NCI-H82 (cell line): ENCODE measurements at regions not wholly inside any gene's neighbourhood (a gene's known extent, or its start where the extent isn't known, plus 50 kb on each side); places are given as distances from the start of the nearest gene placed in this dataset.
"Not testable (repeated sequence)": the region's sequence is repeated elsewhere in the genome, so short reads cannot be mapped to it uniquely, and the experiment has no call there.

Experiments used
- DNase-seq: peaks from one replicate; lab custom pipeline; 2025; lab: John Stamatoyannopoulos, UW

GRCh38 chr18:22816266-22817176, 116.6 kb upstream of the RBBP8 start:
- peak; percentile 61 for DNase-seq

- DNase-seq = peak; percentile 10
These were observed 115.3 kb upstream of the RBBP8 start for GRCh38 chr18:22817844-22818243.

- no peak for DNase-seq
These were observed 111.1 kb upstream of the RBBP8 start for GRCh38 chr18:22822024-22822423.

DNA sequence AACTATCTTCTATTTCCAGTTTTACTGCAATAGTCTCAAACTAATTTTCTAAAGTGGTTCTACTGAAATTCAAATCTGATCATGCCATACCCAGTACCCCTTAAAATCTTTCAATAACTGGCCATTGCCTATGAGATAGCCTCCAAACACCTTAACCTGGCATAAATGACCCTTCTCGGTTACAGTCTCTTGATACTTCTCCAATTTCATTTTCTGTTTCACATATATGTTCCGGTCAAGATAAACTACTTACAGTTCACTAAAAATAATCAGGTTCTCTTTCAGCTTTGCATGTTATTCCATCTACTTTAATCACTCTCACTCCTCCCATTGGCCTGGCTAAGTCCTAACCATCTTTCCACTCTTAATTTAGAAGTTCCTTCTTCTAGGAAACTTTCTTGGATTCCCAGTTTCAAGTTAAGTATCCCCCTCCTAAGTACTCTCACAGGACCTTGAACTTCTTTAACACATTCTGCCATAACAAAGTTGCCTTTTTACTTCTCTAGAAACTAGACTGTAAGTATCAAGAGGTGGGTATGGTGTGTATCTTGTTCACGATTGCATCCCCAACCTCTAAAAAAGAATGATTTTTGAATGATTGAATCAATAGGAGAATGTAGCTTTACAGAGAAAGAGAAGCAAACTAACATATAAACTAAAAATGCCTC, 110.2 kb upstream of the RBBP8 start:
- DNase-seq = no peak

GRCh38 chr18:22826726-22827125, 106.4 kb upstream of the RBBP8 start:
- no peak for DNase-seq

GRCh38 chr18:22827216-22827615, 105.9 kb upstream of the RBBP8 start:
- no peak for DNase-seq

DNA sequence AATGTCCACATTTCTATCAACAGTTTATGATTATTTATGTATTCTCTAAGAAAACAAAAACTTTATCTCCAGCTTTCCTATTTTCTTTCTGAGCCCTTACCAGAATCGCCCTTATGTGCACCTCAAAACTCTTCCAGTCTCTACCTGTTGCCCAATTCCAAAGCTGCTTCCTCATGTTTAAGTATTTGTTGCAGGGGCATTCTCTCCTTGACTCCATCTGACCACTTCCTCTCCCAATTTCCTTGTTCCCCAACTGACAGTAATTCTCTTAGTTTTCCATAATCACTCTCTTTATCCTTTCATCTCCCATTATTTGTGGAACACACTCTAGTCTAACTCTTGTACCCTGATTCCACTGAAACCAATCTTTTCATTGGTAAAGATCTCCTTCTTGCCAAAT, 105.4 kb upstream of the RBBP8 start:
- no peak for DNase-seq

- no peak for DNase-seq
These were observed 105.0 kb upstream of the RBBP8 start for GRCh38 chr18:22828171-22828570.

DNA sequence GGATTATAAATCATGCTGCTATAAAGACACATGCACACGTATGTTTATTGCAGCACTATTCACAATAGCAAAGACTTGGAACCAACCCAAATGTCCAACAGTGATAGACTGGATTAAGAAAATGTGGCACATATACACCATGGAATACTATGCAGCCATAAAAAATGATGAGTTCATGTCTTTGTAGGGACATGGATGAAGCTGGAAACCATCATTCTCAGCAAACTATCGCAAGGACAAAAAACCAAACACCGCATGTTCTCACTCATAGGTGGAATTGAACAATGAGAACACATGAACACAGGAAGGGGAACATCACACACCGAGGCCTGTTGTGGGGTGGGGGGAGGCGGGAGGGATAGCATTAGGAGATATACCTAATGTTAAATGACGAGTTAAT, 104.5 kb upstream of the RBBP8 start:
- not testable (repeated sequence) for DNase-seq

DNA sequence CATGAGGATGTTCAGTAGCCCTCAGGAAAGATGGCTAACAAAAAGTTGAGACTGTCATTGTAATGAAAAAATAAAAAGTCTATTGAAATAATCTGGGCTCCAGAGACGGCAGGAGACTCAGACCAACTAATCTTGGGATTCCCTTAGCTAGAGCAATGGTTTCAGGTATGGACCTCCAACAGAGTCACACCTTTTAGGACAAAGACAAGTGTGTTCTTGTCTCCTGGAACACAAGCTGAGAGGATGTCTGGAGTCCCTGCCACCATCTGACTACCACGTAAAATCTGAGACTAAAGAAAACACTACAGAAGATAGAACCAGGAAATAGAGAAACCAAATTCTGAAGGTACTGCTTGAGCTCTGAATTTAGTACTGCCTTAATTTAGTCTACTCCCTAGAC, 103.3 kb upstream of the RBBP8 start:
- DNase-seq = no peak

GRCh38 chr18:22830511-22830910, 102.6 kb upstream of the RBBP8 start:
- DNase-seq = no peak

GRCh38 chr18:22831441-22831904, 101.7 kb upstream of the RBBP8 start:
- no peak for DNase-seq

- no peak for DNase-seq
These were observed 96.2 kb upstream of the RBBP8 start for GRCh38 chr18:22836932-22837331.

DNA sequence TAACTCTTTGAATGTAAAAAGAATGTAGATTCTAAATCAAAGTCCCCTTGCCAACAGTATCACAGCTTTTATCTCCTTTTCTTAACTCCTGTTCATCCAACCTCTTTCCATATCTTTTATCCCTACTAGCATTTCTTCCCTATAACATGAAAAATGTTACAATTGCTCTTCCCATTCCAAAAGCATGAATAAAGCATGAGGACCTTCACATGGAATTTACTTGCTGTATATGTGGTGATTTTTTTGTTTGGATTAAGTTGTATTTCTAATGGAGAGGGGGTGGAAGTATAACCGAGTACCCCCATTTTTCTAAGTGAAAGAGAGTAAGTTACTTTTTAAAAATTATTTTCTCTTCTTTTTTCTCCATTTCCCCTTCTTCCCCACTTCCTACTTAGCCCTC, 94.9 kb upstream of the RBBP8 start:
- no peak for DNase-seq

DNA sequence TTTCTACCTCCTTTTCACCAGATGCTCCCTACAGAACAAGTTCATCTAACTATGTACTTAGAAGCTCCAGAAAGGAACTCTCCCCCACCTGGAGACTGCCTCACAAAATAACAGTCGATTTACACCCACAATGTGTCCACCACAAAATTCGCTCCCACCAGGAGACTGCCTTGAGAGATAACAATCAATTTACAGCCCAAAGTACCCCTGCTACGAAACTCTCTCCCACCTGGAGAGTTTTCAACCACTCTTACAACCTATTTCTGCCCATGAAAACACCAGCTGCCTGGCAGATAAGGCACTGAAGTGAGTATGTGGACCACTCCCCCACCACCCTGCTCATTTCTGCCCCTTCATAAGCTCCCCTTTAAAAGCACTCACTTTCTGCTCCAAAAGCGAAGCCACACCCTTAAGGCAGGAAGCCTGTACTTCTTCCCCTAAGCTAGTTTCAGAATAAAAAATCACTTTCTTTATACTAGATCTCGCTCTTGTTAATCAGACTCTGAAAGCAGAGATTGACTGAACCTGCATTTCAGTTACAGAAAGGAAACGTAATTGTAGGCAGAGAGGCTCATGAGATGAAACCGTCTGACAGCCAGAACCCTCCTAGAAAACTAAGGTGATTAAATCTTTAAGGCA, 94.4 kb upstream of the RBBP8 start:
- peak; percentile 50 for DNase-seq

GRCh38 chr18:22839340-22839821, 93.7 kb upstream of the RBBP8 start:
- DNase-seq = peak; percentile 72

DNA sequence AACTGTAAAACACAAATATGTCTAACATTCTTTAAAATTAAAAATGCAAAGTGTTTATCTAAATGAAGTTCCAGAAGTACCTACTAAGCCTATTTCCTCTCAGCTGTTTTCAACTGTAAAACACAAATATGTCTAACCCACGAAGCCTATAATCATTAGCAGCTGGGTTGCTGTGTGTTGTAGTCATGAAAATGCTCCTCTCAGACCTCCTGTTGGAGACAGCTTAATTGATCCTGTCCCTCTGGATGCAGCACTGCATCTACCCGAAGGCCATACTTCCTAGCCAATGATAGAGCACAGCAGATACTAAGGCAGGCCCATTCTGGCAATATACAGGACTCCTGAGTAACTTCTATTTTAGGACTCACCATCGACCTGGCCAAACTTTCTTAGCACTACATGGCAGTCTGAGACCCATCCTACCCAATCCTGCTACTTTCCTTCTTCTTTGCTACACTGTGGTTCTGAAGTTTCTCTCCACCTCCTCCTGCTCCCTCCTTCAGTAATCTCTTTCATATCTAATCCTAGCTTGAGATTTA, 92.5 kb upstream of the RBBP8 start:
- DNase-seq = peak; percentile 56

- DNase-seq = no peak
These were observed 91.3 kb upstream of the RBBP8 start for GRCh38 chr18:22841840-22842239.

GRCh38 chr18:22844190-22844589, 88.9 kb upstream of the RBBP8 start:
- no peak for DNase-seq

DNA sequence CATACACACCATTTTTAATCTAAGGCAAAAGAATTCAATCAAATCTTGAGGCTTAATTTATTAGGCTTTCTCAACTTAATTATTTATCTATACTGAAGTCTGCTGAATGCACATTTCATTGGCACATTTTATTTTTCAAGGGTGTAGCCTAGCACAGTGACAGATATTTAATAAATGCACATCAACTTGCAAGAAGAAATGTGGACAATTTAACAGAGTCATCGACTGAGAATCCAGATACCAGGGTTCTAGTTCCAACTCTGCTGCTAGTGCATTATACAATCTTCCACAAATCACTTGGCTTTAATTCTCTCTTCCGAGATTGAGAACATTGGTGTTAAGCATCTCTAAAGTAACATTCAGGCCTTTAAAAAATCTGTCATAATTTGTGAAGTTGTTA, 88.5 kb upstream of the RBBP8 start:
- no peak for DNase-seq

DNA sequence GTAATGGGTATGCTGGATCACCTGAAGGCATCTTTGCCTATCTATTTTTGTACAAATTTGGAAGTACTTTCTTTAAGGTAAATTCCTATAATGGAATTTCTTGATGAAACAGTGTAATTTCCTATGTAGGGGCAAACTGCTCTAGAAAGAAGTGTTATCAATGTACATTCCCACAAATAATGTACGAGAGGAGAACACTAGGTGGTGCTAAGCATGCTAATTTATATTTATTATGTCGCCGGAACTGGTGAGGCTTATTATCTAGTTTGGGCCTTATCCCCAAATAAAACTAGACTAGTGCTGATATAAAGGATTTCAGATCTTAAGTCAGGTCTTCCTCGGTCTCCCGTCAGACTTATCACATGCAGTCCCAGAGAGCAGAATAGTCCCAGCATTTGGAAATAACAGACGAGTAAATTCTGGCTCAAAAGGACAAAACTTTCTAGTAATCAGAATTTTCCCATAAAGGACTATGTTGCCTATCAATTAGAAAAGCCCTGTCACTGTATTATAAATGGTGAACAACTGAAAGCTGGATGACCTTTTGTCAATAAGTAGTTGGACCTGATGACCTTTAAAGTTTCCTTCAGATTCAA, 86.9 kb upstream of the RBBP8 start:
- DNase-seq = peak; percentile 63

DNA sequence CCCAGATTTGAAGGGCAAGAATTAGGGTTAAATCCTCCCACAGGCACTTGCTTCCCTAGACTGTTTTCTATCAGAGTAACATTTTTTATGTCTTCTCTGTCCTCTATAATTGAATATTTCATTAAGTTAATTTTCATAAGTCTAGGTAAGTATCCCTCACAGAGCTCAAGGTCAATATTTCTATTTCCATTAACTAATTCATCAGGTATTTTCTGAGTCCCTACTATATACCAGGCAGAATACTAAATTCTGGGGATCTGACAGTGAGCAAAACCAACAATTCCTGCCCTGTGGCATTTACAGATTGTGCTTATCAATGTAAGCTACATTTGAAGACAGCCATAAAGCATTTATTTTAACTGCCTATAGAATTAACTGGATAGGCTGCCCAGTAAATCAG, 86.4 kb upstream of the RBBP8 start:
- no peak for DNase-seq
